H9 (cell line): ENCODE measurements at regions not wholly inside any gene's neighbourhood (a gene's known extent, or its start where the extent isn't known, plus 50 kb on each side); places are given as distances from the start of the nearest gene placed in this dataset.
"Not testable (repeated sequence)": the region's sequence is repeated elsewhere in the genome, so short reads cannot be mapped to it uniquely, and the experiment has no call there.

Experiments
- DNase-seq: peaks from one replicate; pipeline ENCODE4 v3.0.0-alpha.2; 2017
- H2AFZ ChIP-seq: one replicate; pipeline ENCODE4 v1.6.1; 2013; ENCODE audit warnings: mild to moderate bottlenecking, low read length, control low read depth, moderate library complexity
- H2AK5ac ChIP-seq: 2 replicates; pipeline ENCODE4 v1.6.1; 2013; ENCODE audit warnings: low read length, control low read depth, mixed read lengths; ENCODE audit not compliant: insufficient read length
- H2BK120ac ChIP-seq: one replicate; pipeline ENCODE4 v1.6.1; 2013; ENCODE audit warnings: low read depth, mild to moderate bottlenecking, low read length, control low read depth, inconsistent platforms; ENCODE audit not compliant: poor library complexity, severe bottlenecking
- H2BK12ac ChIP-seq: 2 replicates; pipeline ENCODE4 v1.6.1; 2013; ENCODE audit warnings: low read length, control low read depth, mixed read lengths, low read depth; ENCODE audit not compliant: insufficient read length
- H2BK15ac ChIP-seq: 2 replicates; pipeline ENCODE4 v1.6.1; 2013; ENCODE audit warnings: low read depth, low read length, control low read depth
- H2BK20ac ChIP-seq: one replicate; pipeline ENCODE4 v1.6.1; 2013; ENCODE audit warnings: low read depth, mild to moderate bottlenecking, low read length, control low read depth, inconsistent platforms; ENCODE audit not compliant: poor library complexity, severe bottlenecking
- H2BK5ac ChIP-seq: 2 replicates; pipeline ENCODE4 v1.6.1; 2013; ENCODE audit warnings: low read length, control low read depth, mixed read lengths; ENCODE audit not compliant: insufficient read length
- H3K14ac ChIP-seq: 2 replicates; pipeline ENCODE4 v1.6.1; 2013; ENCODE audit warnings: low read length, control low read depth; ENCODE audit not compliant: insufficient read depth
- H3K18ac ChIP-seq: 2 replicates; pipeline ENCODE4 v1.6.1; 2013; ENCODE audit warnings: low read depth, mild to moderate bottlenecking, mixed read lengths, low read length, control low read depth; ENCODE audit not compliant: insufficient read length
- H3K23ac ChIP-seq: 2 replicates; pipeline ENCODE4 v1.6.1; 2013; ENCODE audit warnings: low read length, control low read depth, mixed read lengths, low read depth; ENCODE audit not compliant: insufficient read length
- H3K23me2 ChIP-seq: 2 replicates; pipeline ENCODE4 v1.6.1; 2013; ENCODE audit warnings: low read depth, mild to moderate bottlenecking, mixed read lengths, low read length, control low read depth; ENCODE audit not compliant: insufficient read length, poor library complexity, severe bottlenecking
- H3K27ac ChIP-seq: 2 replicates; pipeline ENCODE4 v1.5.1; 2013; ENCODE audit warnings: low read length, control low read depth, mixed read lengths, low read depth; ENCODE audit not compliant: insufficient read length
- H3K27me3 ChIP-seq: 2 replicates; pipeline ENCODE4 v1.6.1; 2013; ENCODE audit warnings: low read length, control low read depth, inconsistent platforms; ENCODE audit not compliant: insufficient read depth
- H3K4ac ChIP-seq: 2 replicates; pipeline ENCODE4 v1.6.1; 2013; ENCODE audit warnings: low read depth, mild to moderate bottlenecking, control low read depth, inconsistent platforms, low read length, moderate library complexity
- H3K4me1 ChIP-seq: 2 replicates; pipeline ENCODE4 v1.6.1; 2013; ENCODE audit warnings: low read length, control low read depth, inconsistent platforms; ENCODE audit not compliant: insufficient read depth
- H3K4me2 ChIP-seq: 2 replicates; pipeline ENCODE4 v1.6.1; 2013; ENCODE audit warnings: low read length, control low read depth, mixed read lengths; ENCODE audit not compliant: insufficient read length, insufficient read depth
- H3K56ac ChIP-seq: 2 replicates; pipeline ENCODE4 v1.6.1; 2013; ENCODE audit warnings: low read depth, mild to moderate bottlenecking, mixed read lengths, low read length, control low read depth; ENCODE audit not compliant: insufficient read length
- H3K79me1 ChIP-seq: 2 replicates; pipeline ENCODE4 v1.6.1; 2013; ENCODE audit warnings: low read depth, mild to moderate bottlenecking, moderate library complexity, low read length, control low read depth, inconsistent platforms; ENCODE audit not compliant: insufficient read depth, poor library complexity, severe bottlenecking
- H3K79me2 ChIP-seq: 2 replicates; pipeline ENCODE4 v1.6.1; 2013; ENCODE audit warnings: low read length, control low read depth, inconsistent platforms; ENCODE audit not compliant: insufficient read depth
- H3K9ac ChIP-seq: 2 replicates; pipeline ENCODE4 v1.6.1; 2013; ENCODE audit warnings: low read length, control low read depth, mixed read lengths; ENCODE audit not compliant: insufficient read length; ENCODE audit errors: extremely low read depth
- H3K9me3 ChIP-seq: one replicate; pipeline ENCODE4 v1.6.1; 2013; ENCODE audit warnings: low read depth, low read length, inconsistent platforms; ENCODE audit not compliant: control insufficient read depth
- H3T11ph ChIP-seq: one replicate; pipeline ENCODE4 v1.6.1; 2013; ENCODE audit warnings: mild to moderate bottlenecking, low read length, control low read depth, inconsistent platforms
- H4K20me1 ChIP-seq: one replicate; pipeline ENCODE4 v1.6.1; 2013; ENCODE audit not compliant: control insufficient read depth, insufficient read length, insufficient read depth
- H4K5ac ChIP-seq: 2 replicates; pipeline ENCODE4 v1.6.1; 2013; ENCODE audit warnings: low read depth, mild to moderate bottlenecking, mixed read lengths, low read length, control low read depth; ENCODE audit not compliant: insufficient read length
- H4K8ac ChIP-seq: replicated peaks from 2 replicates; pipeline ENCODE4 v1.6.1; 2013; ENCODE audit warnings: low read length, control low read depth, mixed read lengths, low read depth; ENCODE audit not compliant: insufficient read length
- H4K91ac ChIP-seq: 2 replicates; pipeline ENCODE4 v1.6.1; 2013; ENCODE audit warnings: low read depth, mild to moderate bottlenecking, moderate library complexity, mixed read lengths, low read length, control low read depth; ENCODE audit not compliant: insufficient read length
- H3K27ac Mint-ChIP-seq, 3 experiments: 2 replicates in 2 of 3; 3 replicates in 1 of 3; pipeline ENCODE4 v1.8.0; 2020 to 2021; ENCODE audit warnings: mixed read lengths in 3 of 3, mild to moderate bottlenecking in 1 of 3, moderate library complexity in 1 of 3
- H3K27me3 Mint-ChIP-seq: 2 replicates; pipeline ENCODE4 v1.8.0; 2021; ENCODE audit warnings: low read depth, mild to moderate bottlenecking, moderate library complexity, mixed read lengths
- H3K36me3 Mint-ChIP-seq, 3 experiments: 2 replicates in 2 of 3; 3 replicates in 1 of 3; pipeline ENCODE4 v1.8.0; 2020 to 2021; ENCODE audit warnings: low read depth in 3 of 3, mixed read lengths in 3 of 3; ENCODE audit not compliant: insufficient read depth in 1 of 3
- H3K4me1 Mint-ChIP-seq, 2 experiments: 2 replicates each; pipeline ENCODE4 v1.8.0; 2020; ENCODE audit warnings: mixed read lengths in 2 of 2
- H3K4me3 Mint-ChIP-seq, 2 experiments: 2 replicates in 1 of 2; 3 replicates in 1 of 2; pipeline ENCODE4 v1.8.0; 2020 to 2021; ENCODE audit warnings: mild to moderate bottlenecking in 2 of 2, mixed read lengths in 2 of 2, moderate library complexity in 1 of 2
- H3K9me3 Mint-ChIP-seq, 2 experiments: 2 replicates in 1 of 2; 3 replicates in 1 of 2; pipeline ENCODE4 v1.8.0; 2020; ENCODE audit warnings: mild to moderate bottlenecking in 2 of 2, mixed read lengths in 2 of 2, moderate library complexity in 1 of 2
- WGBS: extraction: QIAGEN DNeasy Blood & Tissue Kit; methylation state at CpG from one replicate; pipeline ENCODE4 v1.1.7; 2013; ENCODE audit warnings: missing lambda C conversion rate, low lambda C conversion rate, mixed read lengths; ENCODE audit not compliant: insufficient read length; ENCODE audit errors: extremely low coverage; 5-methylcytosine and 5-hydroxymethylcytosine counted together

DNA sequence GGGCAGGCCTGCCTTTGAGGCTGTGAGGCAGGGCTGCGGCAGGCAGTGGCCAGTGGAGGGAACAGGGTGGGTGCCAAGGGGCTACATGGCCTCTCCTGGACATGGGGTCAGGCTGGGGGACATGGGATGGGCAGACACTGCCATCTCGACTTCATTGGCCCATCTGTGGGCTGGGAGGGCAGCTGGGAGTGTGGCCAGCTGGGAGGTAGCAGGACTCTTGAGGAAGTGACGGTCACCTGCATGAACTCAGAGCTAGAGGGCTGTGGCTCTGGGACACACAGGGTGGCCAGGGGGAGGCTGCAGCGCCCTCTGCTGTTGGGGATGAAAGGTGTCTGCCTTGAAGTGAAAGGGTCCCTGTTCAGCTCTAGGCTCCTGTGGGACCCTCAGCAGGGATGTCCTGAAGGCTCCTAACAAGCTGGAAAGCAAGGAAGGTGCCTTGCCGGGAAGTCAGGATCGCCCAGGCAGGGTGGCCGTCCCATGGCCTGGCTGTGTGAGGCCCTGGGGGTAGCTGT lies 244.0 kb downstream of the ANKRD30B start:
- H3K4ac ChIP-seq, H2AK5ac ChIP-seq, H4K5ac ChIP-seq, H3K56ac ChIP-seq, H3K27ac ChIP-seq, H2BK12ac ChIP-seq, H3K4me1 Mint-ChIP-seq, H3K18ac ChIP-seq, H4K8ac ChIP-seq, H3K27me3 ChIP-seq, H2BK20ac ChIP-seq, H3K4me3 Mint-ChIP-seq, H3K4me2 ChIP-seq, H3T11ph ChIP-seq, H3K23ac ChIP-seq, H2BK5ac ChIP-seq, H3K27me3 Mint-ChIP-seq, H4K91ac ChIP-seq, H3K79me1 ChIP-seq, H3K4me1 ChIP-seq, H3K23me2 ChIP-seq, H3K9ac ChIP-seq, H2BK120ac ChIP-seq, H3K14ac ChIP-seq, H3K79me2 ChIP-seq, H4K20me1 ChIP-seq, H3K27ac Mint-ChIP-seq, DNase-seq, H2AFZ ChIP-seq, H2BK15ac ChIP-seq: not testable (repeated sequence)
- Mint-ChIP-seq H3K9me3 (peaks cover 84 to 90% of the 10 kb centered on the region in 2 experiments), H3K36me3 (peaks cover 0 to 12% (median 5%) of the 10 kb centered on the region in 3 experiments; a peak in 5 of 7 replicates)
- H3K9me3 ChIP-seq = peaks cover 53% of the 10 kb centered on the region
- no CpG with 5 or more reads among the region's 7 CpGs for WGBS

DNA sequence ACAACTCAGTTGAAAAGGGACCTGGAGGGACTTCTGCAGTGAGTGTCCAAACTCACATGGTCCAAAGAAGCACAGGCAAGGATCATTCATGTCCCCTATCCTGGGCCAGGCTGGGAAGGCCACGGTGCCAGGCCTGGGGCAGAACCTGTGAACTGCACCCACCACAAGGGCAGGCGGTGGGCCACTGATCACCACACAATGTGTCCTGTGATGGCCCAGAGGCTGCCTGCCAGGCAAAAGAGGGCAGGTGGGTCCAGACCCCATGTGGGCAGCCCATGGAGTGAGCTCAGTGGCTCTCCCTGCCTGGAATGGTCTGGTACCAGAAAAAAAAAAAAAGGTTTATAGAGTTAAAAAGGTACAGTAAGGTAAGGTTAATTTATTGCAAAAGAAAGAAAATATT lies 244.8 kb downstream of the ANKRD30B start:
- H4K8ac ChIP-seq, H3K4ac ChIP-seq, H4K91ac ChIP-seq, H2BK20ac ChIP-seq, H3K27me3 ChIP-seq, H2BK12ac ChIP-seq, H3K18ac ChIP-seq, H2AFZ ChIP-seq, H3K4me2 ChIP-seq, H3K4me1 Mint-ChIP-seq, H3K27ac Mint-ChIP-seq, H2AK5ac ChIP-seq, H3K23ac ChIP-seq, H3K79me2 ChIP-seq, H4K20me1 ChIP-seq, H3K79me1 ChIP-seq, H3K27ac ChIP-seq, H2BK120ac ChIP-seq, H3K27me3 Mint-ChIP-seq, H4K5ac ChIP-seq, H2BK15ac ChIP-seq, H3K14ac ChIP-seq, H3K23me2 ChIP-seq, H2BK5ac ChIP-seq, DNase-seq, H3K56ac ChIP-seq, H3K4me1 ChIP-seq, H3T11ph ChIP-seq, H3K9ac ChIP-seq, H3K4me3 Mint-ChIP-seq: not testable (repeated sequence)
- peaks cover 57% of the 10 kb centered on the region for H3K9me3 ChIP-seq
- no CpG with 5 or more reads among the region's 2 CpGs for WGBS
- Mint-ChIP-seq H3K9me3 (peaks cover 83 to 91% of the 10 kb centered on the region in 2 experiments), H3K36me3 (peaks cover 0 to 11% (median 9%) of the 10 kb centered on the region in 3 experiments; a peak in 5 of 7 replicates)
